Adrenal gland (tissue), 5 donors: ENCODE measurements at regions not wholly inside any gene's neighbourhood (a gene's known extent, or its start where the extent isn't known, plus 50 kb on each side); places are given as distances from the start of the nearest gene placed in this dataset.

ENCODE experiments used
- POLR2A ChIP-seq, 2 donors: fragments of 450-650 bp; IDR thresholded peaks; one replicate each; pipeline ENCODE4 v1.6.1; 2017; ENCODE audit warnings: antibody characterized with exemption in 2 of 2, mild to moderate bottlenecking in 2 of 2, moderate library complexity in 1 of 2
- TF ChIP-seq, protein P1 (sequence below), 6 experiments: fragments of 450-650 bp in 4 of 6; fragments of 200-600 bp in 2 of 6; sonication (generic) in 1 of 6; IDR thresholded peaks; 1 replicate in 5 of 6; 2 replicates in 1 of 6; pipeline versions ENCODE4 v1.5.1 to v1.8.0; 2016 to 2021; ENCODE audit warnings: antibody characterized with exemption in 6 of 6, mild to moderate bottlenecking in 2 of 6, moderate library complexity in 1 of 6
- donor health status: DM: no; HTN: no; CAD: no.

DNA sequence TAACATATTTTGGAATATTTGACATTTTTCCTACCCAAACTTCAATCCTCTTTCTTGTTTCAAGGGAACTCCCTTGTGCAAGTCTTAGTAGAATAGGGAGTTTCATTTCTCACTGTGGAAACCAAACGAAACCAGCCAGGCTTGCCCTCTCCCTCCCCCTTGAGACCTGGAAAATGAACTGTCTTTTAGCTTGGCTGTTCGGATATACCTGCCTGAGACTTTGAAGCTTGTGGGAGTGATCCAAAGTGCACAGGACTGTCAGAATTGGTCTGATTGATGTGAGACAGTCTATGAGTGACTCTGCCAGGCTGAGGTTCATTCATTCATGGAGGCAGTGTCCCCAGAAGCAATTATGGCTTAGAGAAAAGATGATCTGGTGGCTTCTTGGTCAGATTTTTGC is 388.1 kb downstream of the EPM2A start:
- no peak for TF ChIP-seq POLR2A (IDR thresholded peaks at IDR 0.05)
- TF ChIP-seq, protein P1, sequence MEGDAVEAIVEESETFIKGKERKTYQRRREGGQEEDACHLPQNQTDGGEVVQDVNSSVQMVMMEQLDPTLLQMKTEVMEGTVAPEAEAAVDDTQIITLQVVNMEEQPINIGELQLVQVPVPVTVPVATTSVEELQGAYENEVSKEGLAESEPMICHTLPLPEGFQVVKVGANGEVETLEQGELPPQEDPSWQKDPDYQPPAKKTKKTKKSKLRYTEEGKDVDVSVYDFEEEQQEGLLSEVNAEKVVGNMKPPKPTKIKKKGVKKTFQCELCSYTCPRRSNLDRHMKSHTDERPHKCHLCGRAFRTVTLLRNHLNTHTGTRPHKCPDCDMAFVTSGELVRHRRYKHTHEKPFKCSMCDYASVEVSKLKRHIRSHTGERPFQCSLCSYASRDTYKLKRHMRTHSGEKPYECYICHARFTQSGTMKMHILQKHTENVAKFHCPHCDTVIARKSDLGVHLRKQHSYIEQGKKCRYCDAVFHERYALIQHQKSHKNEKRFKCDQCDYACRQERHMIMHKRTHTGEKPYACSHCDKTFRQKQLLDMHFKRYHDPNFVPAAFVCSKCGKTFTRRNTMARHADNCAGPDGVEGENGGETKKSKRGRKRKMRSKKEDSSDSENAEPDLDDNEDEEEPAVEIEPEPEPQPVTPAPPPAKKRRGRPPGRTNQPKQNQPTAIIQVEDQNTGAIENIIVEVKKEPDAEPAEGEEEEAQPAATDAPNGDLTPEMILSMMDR (IDR thresholded peaks at IDR 0.05) = no peak
